OCI-LY1 (cell line): ENCODE measurements at regions not wholly inside any gene's neighbourhood (a gene's known extent, or its start where the extent isn't known, plus 50 kb on each side); places are given as distances from the start of the nearest gene placed in this dataset.
"Not testable (repeated sequence)": the region's sequence is repeated elsewhere in the genome, so short reads cannot be mapped to it uniquely, and the experiment has no call there.

Experiments
- H2AFZ ChIP-seq: fragments of 200-600 bp; sonication (generic), shearing (Covaris generic); 2 replicates; pipeline ENCODE4 v1.6.0; 2014; ENCODE audit warnings: antibody characterized with exemption, mild to moderate bottlenecking, low read length
- H3F3A ChIP-seq: fragments of 200-600 bp; sonication (generic), shearing (Covaris generic); 2 replicates; pipeline ENCODE4 v1.6.0; 2014; ENCODE audit warnings: mild to moderate bottlenecking, antibody characterized with exemption, low read length, moderate library complexity; ENCODE audit not compliant: insufficient read depth
- H3K27ac ChIP-seq: fragments of 200-600 bp; sonication (generic); 2 replicates; pipeline ENCODE4 v1.5.1; 2014; ENCODE audit warnings: low read length, mixed run types, mild to moderate bottlenecking, low read depth; ENCODE audit not compliant: poor library complexity, severe bottlenecking
- H3K27me3 ChIP-seq: fragments of 200-600 bp; sonication (generic); 2 replicates; pipeline ENCODE4 v1.6.0; 2014; ENCODE audit warnings: antibody characterized with exemption, mild to moderate bottlenecking, low read length, moderate library complexity; ENCODE audit not compliant: insufficient read depth
- H3K36me3 ChIP-seq: fragments of 200-600 bp; sonication (generic); 2 replicates; pipeline ENCODE4 v1.6.1; 2014; ENCODE audit warnings: mild to moderate bottlenecking, antibody characterized with exemption, low read length, moderate library complexity, mixed read lengths; ENCODE audit not compliant: insufficient read depth
- H3K4me1 ChIP-seq: fragments of 200-600 bp; sonication (generic); 2 replicates; pipeline ENCODE4 v1.5.1; 2014; ENCODE audit warnings: mild to moderate bottlenecking, low read length, moderate library complexity; ENCODE audit not compliant: insufficient read depth, severe bottlenecking
- H3K4me2 ChIP-seq: fragments of 200-600 bp; sonication (generic), shearing (Covaris generic); 2 replicates; pipeline ENCODE4 v1.6.1; 2014; ENCODE audit warnings: low read length
- H3K4me3 ChIP-seq: fragments of 200-600 bp; sonication (generic); 2 replicates; pipeline ENCODE4 v1.5.1; 2014; ENCODE audit warnings: low read length, low read depth, mild to moderate bottlenecking, mixed read lengths; ENCODE audit not compliant: poor library complexity, severe bottlenecking
- H3K79me2 ChIP-seq: fragments of 200-600 bp; shearing (Covaris generic); 2 replicates; pipeline ENCODE4 v1.6.1; 2016; ENCODE audit warnings: mixed run types, low read length, mixed read lengths; ENCODE audit not compliant: insufficient read depth
- H3K9ac ChIP-seq: fragments of 200-600 bp; sonication (generic), shearing (Covaris generic); 2 replicates; pipeline ENCODE4 v1.6.1; 2014; ENCODE audit warnings: mild to moderate bottlenecking, low read length, mixed read lengths
- H3K9me2 ChIP-seq: fragments of 200-600 bp; sonication (generic), shearing (Covaris generic); 2 replicates; pipeline ENCODE4 v1.6.1; 2014; ENCODE audit warnings: low read depth, mild to moderate bottlenecking, low read length, mixed read lengths
- H3K9me3 ChIP-seq: fragments of 200-600 bp; shearing (Covaris generic); 2 replicates; pipeline ENCODE4 v1.6.1; 2014; ENCODE audit warnings: low read length, mixed read lengths
- H4K20me1 ChIP-seq: fragments of 200-600 bp; sonication (generic), shearing (Covaris generic); 2 replicates; pipeline ENCODE4 v1.6.0; 2016; ENCODE audit warnings: mild to moderate bottlenecking, low read length; ENCODE audit not compliant: insufficient read depth
- CTCF ChIP-seq: fragments of 200-600 bp; sonication (generic), shearing (Covaris generic); IDR thresholded peaks from 2 replicates; pipeline ENCODE4 v1.5.1; 2017; ENCODE audit warnings: mild to moderate bottlenecking, antibody characterized with exemption, low read length, moderate library complexity, mixed read lengths
- EZH2 ChIP-seq: fragments of 200-600 bp; sonication (generic), shearing (Covaris generic); IDR thresholded peaks from 2 replicates; pipeline ENCODE4 v1.8.0; 2017; ENCODE audit warnings: borderline replicate concordance, mixed run types, mild to moderate bottlenecking, antibody characterized with exemption, low read length, moderate library complexity, mixed read lengths

GRCh38 chr18:1778496-1779178, 792.7 kb downstream of the METTL4 start:
- Histone ChIP-seq H3F3A (no peaks in the 10 kb centered on the region), H3K9me3 (no peaks in the 10 kb centered on the region), H4K20me1 (no peaks in the 10 kb centered on the region), H3K4me3 (no peak overlapping the region), H3K36me3 (no peaks in the 10 kb centered on the region), H3K79me2 (no peaks in the 10 kb centered on the region), H3K4me1 (no peaks in the 10 kb centered on the region), H3K27ac (no peak overlapping the region), H3K9me2 (no peaks in the 10 kb centered on the region), H3K4me2 (no peak overlapping the region), H3K9ac (no peak overlapping the region), H2AFZ (no peak overlapping the region), H3K27me3 (no peaks in the 10 kb centered on the region)
- TF ChIP-seq EZH2, result no peak
- TF ChIP-seq CTCF, result no peak

GRCh38 chr18:1779587-1779986, 791.7 kb downstream of the METTL4 start:
- H3K36me3 ChIP-seq, result no peaks in the 10 kb centered on the region
- no peak overlapping the region for H3K4me2 ChIP-seq
- no peak overlapping the region for H3K9ac ChIP-seq
- no peaks in the 10 kb centered on the region for H3K79me2 ChIP-seq
- no peak for TF ChIP-seq CTCF
- no peak for TF ChIP-seq EZH2
- H3K4me3 ChIP-seq, result no peak overlapping the region
- no peaks in the 10 kb centered on the region for H3K9me2 ChIP-seq
- H3K27ac ChIP-seq, result no peak overlapping the region
- no peaks in the 10 kb centered on the region for H3F3A ChIP-seq
- H4K20me1 ChIP-seq, result no peaks in the 10 kb centered on the region
- no peaks in the 10 kb centered on the region for H3K27me3 ChIP-seq
- no peaks in the 10 kb centered on the region for H3K9me3 ChIP-seq
- no peaks in the 10 kb centered on the region for H3K4me1 ChIP-seq
- no peak overlapping the region for H2AFZ ChIP-seq

- TF ChIP-seq CTCF (no peak), EZH2 (no peak)
- Histone ChIP-seq H3K27me3 (no peaks in the 10 kb centered on the region), H3K27ac (no peak overlapping the region), H3K36me3 (no peaks in the 10 kb centered on the region), H3K79me2 (no peaks in the 10 kb centered on the region), H3K9me2 (no peaks in the 10 kb centered on the region), H3F3A (no peaks in the 10 kb centered on the region), H3K4me3 (no peak overlapping the region), H3K4me2 (no peak overlapping the region), H2AFZ (no peak overlapping the region), H4K20me1 (no peaks in the 10 kb centered on the region), H3K4me1 (no peaks in the 10 kb centered on the region), H3K9ac (no peak overlapping the region), H3K9me3 (no peaks in the 10 kb centered on the region)
Measured at GRCh38 chr18:1784113-1784512, 787.2 kb downstream of the METTL4 start.

- not testable (repeated sequence) for H3K27me3 ChIP-seq, H2AFZ ChIP-seq, H3K79me2 ChIP-seq, H4K20me1 ChIP-seq, H3F3A ChIP-seq, H3K9ac ChIP-seq, H3K27ac ChIP-seq, H3K4me2 ChIP-seq, H3K4me1 ChIP-seq, H3K36me3 ChIP-seq, H3K4me3 ChIP-seq, H3K9me3 ChIP-seq, H3K9me2 ChIP-seq
Measured at GRCh38 chr18:1785980-1786379, 785.3 kb downstream of the METTL4 start.
